EH (cell line): ENCODE measurements at regions not wholly inside any gene's neighbourhood (a gene's known extent, or its start where the extent isn't known, plus 50 kb on each side); places are given as distances from the start of the nearest gene placed in this dataset.
A peak's percentile ranks its signal among the peaks of the same experiment; 100 is the strongest.

ENCODE experiments used
- DNase-seq: peaks from one replicate; pipeline ENCODE4 v3.0.0-alpha.2; 2015; ENCODE audit warnings: low read depth

GRCh38 chr13:108435393-108436149 lies 166.1 kb downstream of the TNFSF13B start:
- DNase-seq: no peak

- DNase-seq: no peak
Measured at GRCh38 chr13:108437496-108437895, 168.0 kb downstream of the TNFSF13B start.

- no peak for DNase-seq
Measured at GRCh38 chr13:108439556-108439955, 170.0 kb downstream of the TNFSF13B start.

GRCh38 chr13:108444448-108444847 lies 174.9 kb downstream of the TNFSF13B start:
- DNase-seq: no peak

DNA sequence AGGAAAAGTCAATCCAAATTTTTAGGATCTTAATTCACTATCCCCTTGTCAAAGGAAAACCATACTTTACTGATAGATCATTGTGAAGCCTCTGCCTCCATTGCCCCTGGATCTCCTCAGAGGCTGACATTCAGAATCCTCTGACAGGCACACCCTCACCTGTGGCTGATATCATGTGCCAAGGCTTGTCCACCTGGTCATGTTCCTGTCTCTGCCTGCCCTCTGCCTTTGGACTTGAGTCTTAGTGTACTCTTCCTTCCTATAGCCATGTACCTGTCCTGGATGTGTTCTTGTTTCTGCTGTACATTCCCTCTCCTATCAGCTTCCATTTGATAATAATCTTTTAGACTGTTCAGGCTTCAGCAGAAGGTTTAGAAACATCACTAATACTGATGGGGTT lies 179.4 kb downstream of the TNFSF13B start:
- DNase-seq: no peak

DNA sequence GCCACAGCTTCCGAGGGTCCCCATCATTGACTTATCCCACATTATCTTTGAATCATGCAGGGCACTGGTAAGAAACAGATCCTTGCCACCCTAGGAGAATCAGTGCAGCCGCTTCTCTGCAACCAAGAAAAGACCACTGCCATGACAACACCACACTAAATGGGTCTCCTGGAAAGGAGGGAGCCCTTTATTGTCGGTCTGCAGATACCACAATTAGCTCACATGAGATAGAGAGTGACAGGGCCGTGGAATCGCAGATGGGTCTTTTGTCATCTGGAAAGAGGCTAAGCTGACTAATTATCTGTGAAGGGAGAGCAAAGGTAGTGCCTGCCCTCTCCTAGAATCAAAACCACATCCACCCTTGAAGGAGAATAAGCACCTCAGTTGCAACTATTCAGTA lies 178.3 kb upstream of the MYO16 start:
- DNase-seq: no peak

DNA sequence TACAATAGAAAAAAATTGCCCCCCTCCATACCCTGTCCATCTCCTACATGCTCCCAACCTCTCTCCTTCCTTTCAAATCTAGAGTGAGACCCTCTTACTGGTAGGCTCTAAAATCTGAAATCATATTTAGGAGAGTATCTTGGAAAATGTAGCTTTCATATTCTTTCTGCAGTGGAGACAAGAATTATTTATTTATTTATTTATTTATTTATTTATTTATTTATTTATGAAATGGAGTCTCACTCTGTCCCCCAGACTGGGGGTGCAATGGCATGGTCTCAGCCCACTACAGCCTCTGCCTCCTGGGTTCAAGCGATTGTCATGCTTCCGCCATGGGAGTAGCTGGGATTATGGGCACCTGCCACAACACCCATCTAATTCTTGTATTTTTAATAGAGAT lies 174.1 kb upstream of the MYO16 start:
- no peak for DNase-seq

DNA sequence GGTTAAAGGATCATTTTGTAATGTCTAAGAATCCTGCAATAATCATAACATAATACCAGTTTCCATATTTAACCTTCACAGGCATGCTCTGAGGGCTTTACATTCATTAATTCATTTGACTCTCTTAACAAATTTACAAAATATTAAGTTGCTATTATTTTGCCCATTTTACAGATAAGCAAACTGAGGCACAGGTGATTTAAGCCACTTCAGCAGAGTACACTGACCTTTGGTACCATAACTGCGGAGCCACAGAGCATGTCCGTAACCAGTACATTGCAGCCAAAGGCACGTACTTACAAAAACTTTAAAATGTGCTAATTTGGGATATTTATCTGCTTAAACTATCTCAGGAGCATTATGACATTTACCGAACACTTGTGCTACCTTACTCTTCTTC lies 169.4 kb upstream of the MYO16 start:
- DNase-seq: no peak

DNA sequence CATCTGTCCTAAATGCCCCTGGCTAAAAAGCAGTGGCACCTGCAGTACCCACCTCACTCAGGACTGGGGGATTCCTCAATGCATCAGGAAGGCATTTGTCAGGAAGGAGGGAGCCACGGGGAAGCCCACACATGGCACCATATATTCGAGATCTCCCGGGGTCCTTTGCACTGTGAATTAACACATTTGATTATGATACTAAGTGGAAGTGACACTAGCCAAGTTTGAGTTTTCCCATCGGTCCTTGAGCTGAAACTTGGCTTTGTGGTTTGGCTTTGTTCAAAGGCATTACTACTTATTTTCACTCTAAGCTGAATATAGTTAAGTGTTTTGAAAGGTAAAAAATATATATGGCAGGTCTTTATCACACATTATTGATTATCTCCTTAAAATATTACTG lies 168.7 kb upstream of the MYO16 start:
- no peak for DNase-seq

DNA sequence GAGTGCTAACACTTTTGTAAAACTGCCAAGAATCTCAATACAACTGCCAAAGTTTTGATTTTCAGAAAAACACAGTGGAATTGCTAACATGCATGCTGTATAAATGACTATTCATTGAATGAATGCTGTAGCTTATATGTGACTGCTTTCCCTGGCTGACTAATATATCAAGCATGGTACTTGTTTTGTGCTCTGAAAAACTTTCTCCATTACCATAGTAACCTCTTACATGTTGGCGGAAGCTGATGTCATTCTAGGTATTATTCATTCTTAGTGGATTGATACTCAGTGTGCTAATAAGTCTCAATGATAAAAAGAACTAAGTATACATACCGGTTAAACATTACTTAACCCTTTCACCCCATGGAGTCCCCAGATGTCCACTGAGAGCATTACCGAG lies 166.1 kb upstream of the MYO16 start:
- peak; percentile 50 for DNase-seq

GRCh38 chr13:108470921-108471320 lies 158.5 kb upstream of the MYO16 start:
- no peak for DNase-seq

- no peak for DNase-seq
Measured at GRCh38 chr13:108475181-108475580, 154.2 kb upstream of the MYO16 start.

DNA sequence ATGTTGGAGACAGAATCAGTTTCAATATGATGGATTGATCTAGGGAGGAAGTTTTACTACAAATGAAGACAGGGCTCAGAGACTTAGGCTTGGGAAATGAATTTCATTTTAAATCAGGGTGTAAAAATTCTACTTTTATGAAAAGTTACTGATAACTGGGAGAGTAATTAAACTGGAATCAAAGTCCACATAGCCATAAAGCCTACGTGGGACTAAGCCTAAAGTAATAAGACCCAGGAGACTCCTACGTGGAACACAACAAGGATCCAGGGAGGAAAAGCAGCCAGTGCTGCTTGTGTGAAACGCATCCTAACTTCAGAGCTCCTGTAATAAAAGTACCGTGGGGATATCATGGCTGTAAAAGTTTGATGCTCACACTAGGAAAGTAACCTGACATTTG lies 152.0 kb upstream of the MYO16 start:
- DNase-seq: no peak

GRCh38 chr13:108478179-108478578 lies 151.2 kb upstream of the MYO16 start:
- DNase-seq: no peak

GRCh38 chr13:108483981-108484380 lies 145.4 kb upstream of the MYO16 start:
- DNase-seq: no peak

- DNase-seq: no peak
Measured at GRCh38 chr13:108486096-108486495, 143.3 kb upstream of the MYO16 start.

GRCh38 chr13:108494991-108495645 lies 134.3 kb upstream of the MYO16 start:
- DNase-seq: no peak

DNA sequence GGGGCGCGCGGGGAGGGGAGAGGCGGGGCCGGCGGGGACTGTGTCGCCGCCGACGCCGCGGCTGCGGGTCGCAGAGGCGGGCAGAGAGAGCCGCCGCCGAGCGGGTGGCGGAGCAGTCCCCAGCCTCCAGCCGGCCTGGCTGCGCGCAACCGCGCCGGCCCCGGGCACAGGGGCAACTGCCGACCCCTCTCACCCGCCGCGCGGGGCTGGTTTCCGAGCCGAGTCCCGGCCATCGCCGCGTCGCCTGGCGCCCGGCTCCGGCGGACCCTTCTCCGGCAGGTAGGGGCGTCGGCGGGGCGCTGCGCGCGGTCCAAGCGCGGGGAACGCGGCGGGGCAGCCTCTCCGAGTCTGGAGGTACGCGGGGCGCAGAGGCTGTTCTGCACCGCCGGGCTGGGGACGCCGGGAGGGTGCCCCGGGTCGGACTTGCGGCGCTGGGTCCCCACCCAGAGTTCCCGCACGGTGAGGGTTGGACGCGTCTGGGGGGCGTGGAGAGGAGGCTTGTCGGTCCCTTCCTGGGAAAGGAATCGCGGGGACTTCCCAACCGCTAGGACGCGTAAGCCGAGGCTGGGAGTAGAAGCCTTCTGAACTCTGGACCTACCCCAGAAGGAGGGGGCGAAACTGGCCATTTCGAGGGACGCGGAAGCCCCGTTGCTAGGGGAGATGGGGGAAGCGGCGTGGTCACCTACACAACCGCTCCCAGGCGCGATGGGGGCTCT lies 133.6 kb upstream of the MYO16 start:
- DNase-seq: no peak

DNA sequence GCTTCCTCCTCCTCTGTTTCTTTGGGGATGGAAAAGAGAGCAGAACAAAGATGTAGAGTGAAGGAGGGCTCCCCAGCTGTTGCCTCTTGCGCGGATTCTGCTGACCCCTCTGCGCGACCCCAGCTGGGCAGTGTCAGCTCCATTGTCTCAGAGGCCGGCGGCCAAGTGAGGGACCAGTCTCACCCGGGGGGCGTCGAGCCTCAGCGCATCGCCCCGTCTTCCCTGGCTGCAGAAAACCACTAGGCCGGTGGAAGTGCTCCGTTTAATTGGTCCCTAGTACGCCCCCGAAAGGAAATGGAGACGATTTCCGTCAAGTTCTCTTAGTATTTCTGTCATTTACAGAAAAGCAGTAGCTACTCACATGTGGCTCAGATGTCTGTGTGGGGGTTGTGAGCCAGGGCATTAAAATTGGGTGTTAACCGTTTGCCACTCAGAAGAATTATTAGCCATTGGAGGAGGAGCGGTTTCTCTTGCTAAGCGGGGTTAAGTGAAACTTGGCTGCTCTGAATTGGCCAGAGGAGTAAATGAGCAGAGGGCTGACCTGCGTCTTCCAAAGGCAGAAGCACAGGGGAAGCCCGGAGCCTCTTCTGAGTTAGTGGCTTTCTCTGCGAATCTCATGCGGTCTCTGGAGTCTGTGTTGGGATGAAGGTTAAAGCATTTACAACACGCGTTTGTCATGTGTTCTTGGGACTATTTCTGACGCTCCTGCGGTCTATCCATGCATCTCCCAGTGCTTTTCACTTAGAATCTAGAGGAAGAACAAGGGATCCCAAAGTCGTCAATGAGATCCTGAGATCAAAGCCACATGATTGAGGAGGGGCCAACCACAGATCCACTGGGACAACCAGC lies 132.8 kb upstream of the MYO16 start:
- DNase-seq: no peak

- no peak for DNase-seq
Measured at GRCh38 chr13:108500711-108501110, 128.7 kb upstream of the MYO16 start.

DNA sequence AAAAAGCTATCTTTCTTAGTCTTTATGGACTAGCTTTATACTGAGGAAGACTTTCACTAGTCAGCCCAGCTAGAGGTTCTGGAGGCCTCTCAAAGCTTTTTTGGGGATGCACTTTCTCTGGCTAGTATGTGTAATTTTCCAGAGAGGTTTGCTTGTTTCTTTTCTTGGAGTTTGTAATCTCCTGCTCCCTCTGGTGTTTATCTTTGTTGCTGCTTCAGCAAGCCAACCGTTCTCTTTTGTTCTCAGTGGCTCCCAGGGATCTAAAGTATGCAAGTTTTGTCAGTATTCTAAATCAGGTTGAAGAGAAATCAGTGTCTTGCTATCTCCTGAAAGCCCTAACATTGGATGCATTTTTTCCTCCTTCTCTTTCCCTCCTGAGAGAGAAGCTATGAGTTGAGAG lies 121.1 kb upstream of the MYO16 start:
- no peak for DNase-seq

DNA sequence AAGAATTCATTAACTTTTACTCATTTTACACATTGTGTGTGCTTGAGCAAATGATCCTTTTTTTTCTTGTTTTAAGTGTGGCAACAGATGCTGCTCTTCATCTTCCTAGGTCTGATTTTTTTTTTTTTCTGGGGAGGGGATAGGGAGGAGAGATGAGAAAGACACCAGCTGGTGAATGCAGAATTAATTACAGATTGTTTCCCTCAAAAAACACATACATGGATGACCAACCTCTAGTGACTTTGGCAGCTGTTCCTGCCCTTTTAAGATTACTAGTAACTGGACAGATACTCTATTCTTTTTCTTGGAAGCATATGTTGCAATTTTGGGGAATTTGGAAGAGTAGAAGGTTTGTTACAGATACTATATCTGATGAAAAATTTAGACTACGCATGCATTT lies 103.6 kb upstream of the MYO16 start:
- no peak for DNase-seq
